ENCODE measurements at regions not wholly inside any gene's neighbourhood (a gene's known extent, or its start where the extent isn't known, plus 50 kb on each side); places are given as distances from the start of the nearest gene placed in this dataset.

DNA sequence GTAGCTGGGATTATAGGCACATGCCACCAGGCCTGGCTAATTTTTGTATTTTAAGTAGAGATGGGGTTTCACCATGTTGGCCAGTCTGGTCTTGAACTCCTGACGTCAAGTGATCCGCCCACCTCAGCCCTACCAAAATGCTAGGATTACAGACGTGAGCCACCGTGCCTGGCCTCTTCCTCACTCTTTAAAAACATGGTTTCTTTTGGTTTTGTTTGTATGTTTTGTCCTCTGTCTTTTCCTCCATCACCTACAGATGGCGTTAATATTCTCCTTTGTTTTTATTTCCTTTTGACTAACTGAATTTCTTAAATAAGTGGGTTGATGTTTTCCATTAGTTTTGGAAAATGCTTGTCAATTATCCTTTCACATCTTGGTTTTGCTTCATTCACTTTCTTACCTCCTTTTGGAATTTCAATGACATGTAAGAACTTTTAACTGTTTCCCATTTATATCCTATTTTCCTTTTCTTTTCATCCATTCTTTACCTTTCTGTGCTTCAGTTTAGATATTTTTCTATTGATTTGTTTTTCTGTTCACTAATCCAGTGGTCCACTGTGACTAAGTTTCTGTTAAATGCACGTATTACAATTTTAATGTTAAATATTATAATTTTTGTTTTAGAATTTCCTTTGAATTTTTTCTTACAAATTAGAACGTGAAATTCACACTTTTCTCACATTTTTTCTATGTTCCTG is 104.1 kb downstream of the ZNF467 start:
- no peak for TF ChIP-seq POLR2A (IDR thresholded peaks at IDR 0.05; ENCODE audit: low read length)
- TF ChIP-seq GATA1 (IDR thresholded peaks at IDR 0.05; ENCODE audit: low read depth, low read length), result no peak
